ENCODE measurements at regions not wholly inside any gene's neighbourhood (a gene's known extent, or its start where the extent isn't known, plus 50 kb on each side); places are given as distances from the start of the nearest gene placed in this dataset.

DNA sequence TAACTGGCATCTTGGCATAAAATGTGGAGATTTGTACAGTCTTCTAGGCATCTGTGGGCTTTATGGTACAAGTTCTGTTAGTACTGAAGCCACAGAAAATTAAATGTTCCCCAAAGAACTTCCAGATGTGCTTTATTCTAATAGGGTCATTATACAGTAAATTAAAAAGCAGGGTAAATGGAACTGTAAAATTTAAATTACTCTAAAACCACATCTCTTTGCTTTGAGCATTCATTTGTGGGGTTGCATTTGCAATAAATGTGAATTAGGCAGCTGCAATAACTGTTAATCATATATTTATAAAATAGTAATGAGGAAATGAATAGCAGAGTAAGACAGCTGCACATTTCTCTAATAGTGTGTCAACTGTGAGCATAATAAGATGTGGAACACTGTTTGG, 151.5 kb downstream of the BUB3 start:
- Histone ChIP-seq H3K27me3 (ENCODE audit: insufficient read depth, poor library complexity, severe bottlenecking) (no peaks in the 10 kb centered on the region), H3K9me3 (ENCODE audit: severe bottlenecking) (no peaks in the 10 kb centered on the region), H3K27ac (ENCODE audit: poor library complexity, severe bottlenecking) (no peak overlapping the region), H3K4me1 (ENCODE audit: insufficient read depth, poor library complexity, severe bottlenecking) (no peaks in the 10 kb centered on the region), H3K4me3 (ENCODE audit: severe bottlenecking) (no peak overlapping the region), H3K36me3 (ENCODE audit: low read depth) (no peaks in the 10 kb centered on the region)
- ATAC-seq (ENCODE audit: low read depth) (no peak), DNase-seq (ENCODE audit: low spot score) (no peak)
- no peak for TF ChIP-seq CTCF (IDR thresholded peaks at IDR 0.05; ENCODE audit: poor library complexity, severe bottlenecking)

DNA sequence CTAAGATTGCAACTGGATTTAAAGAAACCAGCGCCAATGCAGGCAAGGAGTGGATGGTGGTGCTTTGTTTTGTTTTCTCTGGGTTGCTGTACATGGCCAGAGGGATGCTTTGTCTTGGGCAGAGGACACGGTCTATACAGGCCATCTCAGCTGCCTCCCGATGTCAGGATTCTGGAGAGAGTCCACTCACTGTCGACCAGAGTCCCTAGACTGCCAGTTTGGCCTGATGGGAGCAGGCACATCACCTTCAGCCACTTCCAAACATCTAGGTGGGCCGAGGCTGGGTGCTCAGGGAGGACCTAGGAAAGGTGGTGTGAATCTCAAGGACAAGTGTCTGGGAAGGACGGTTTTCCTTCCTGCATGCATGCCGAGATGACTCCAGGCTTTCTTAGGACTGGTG, 152.1 kb downstream of the BUB3 start:
- no peak for DNase-seq (ENCODE audit: low spot score)
- no peaks in the 10 kb centered on the region for H3K9me3 ChIP-seq (ENCODE audit: severe bottlenecking)
- no peaks in the 10 kb centered on the region for H3K27me3 ChIP-seq (ENCODE audit: insufficient read depth, poor library complexity, severe bottlenecking)
- H3K4me3 ChIP-seq (ENCODE audit: severe bottlenecking), result no peak overlapping the region
- no peaks in the 10 kb centered on the region for H3K4me1 ChIP-seq (ENCODE audit: insufficient read depth, poor library complexity, severe bottlenecking)
- no peaks in the 10 kb centered on the region for H3K36me3 ChIP-seq (ENCODE audit: low read depth)
- no peak for TF ChIP-seq CTCF (IDR thresholded peaks at IDR 0.05; ENCODE audit: poor library complexity, severe bottlenecking)
- no peak overlapping the region for H3K27ac ChIP-seq (ENCODE audit: poor library complexity, severe bottlenecking)
- no peak for ATAC-seq (ENCODE audit: low read depth)

DNA sequence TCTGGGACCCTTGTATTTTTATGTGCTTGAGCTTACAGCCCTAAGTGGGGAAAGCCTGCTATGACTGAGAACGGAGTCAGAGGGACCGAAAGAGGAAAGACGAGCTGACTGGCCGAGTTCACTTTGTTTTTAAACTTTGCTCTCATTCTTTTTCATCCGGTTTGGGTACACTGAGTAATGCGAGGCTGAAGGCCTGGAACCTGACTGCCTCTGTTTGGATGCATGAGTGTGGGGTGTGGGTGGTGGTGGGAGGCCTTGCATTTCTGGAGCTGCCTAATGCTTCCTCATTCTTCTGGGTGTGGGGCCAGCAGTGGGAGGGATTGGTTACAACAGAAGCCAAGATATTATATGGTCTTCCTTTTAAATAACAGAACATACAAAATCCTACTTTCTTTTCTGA, 155.5 kb downstream of the BUB3 start:
- H3K9me3 ChIP-seq (ENCODE audit: severe bottlenecking), result no peaks in the 10 kb centered on the region
- ATAC-seq (ENCODE audit: low read depth) (no peak), DNase-seq (ENCODE audit: low spot score) (no peak)
- no peaks in the 10 kb centered on the region for H3K36me3 ChIP-seq (ENCODE audit: low read depth)
- H3K4me3 ChIP-seq (ENCODE audit: severe bottlenecking), result no peak overlapping the region
- no peaks in the 10 kb centered on the region for H3K27me3 ChIP-seq (ENCODE audit: insufficient read depth, poor library complexity, severe bottlenecking)
- no peak overlapping the region for H3K27ac ChIP-seq (ENCODE audit: poor library complexity, severe bottlenecking)
- no peak for TF ChIP-seq CTCF (IDR thresholded peaks at IDR 0.05; ENCODE audit: poor library complexity, severe bottlenecking)
- no peaks in the 10 kb centered on the region for H3K4me1 ChIP-seq (ENCODE audit: insufficient read depth, poor library complexity, severe bottlenecking)

GRCh38 chr10:123316776-123317175, 162.6 kb downstream of the BUB3 start:
- no peak overlapping the region for H3K27ac ChIP-seq (ENCODE audit: poor library complexity, severe bottlenecking)
- DNase-seq (ENCODE audit: low spot score) (no peak), ATAC-seq (ENCODE audit: low read depth) (no peak)
- H3K9me3 ChIP-seq (ENCODE audit: severe bottlenecking), result no peaks in the 10 kb centered on the region
- H3K36me3 ChIP-seq (ENCODE audit: low read depth), result no peaks in the 10 kb centered on the region
- no peaks in the 10 kb centered on the region for H3K4me1 ChIP-seq (ENCODE audit: insufficient read depth, poor library complexity, severe bottlenecking)
- no peaks in the 10 kb centered on the region for H3K27me3 ChIP-seq (ENCODE audit: insufficient read depth, poor library complexity, severe bottlenecking)
- H3K4me3 ChIP-seq (ENCODE audit: severe bottlenecking), result no peak overlapping the region
- no peak for TF ChIP-seq CTCF (IDR thresholded peaks at IDR 0.05; ENCODE audit: poor library complexity, severe bottlenecking)

DNA sequence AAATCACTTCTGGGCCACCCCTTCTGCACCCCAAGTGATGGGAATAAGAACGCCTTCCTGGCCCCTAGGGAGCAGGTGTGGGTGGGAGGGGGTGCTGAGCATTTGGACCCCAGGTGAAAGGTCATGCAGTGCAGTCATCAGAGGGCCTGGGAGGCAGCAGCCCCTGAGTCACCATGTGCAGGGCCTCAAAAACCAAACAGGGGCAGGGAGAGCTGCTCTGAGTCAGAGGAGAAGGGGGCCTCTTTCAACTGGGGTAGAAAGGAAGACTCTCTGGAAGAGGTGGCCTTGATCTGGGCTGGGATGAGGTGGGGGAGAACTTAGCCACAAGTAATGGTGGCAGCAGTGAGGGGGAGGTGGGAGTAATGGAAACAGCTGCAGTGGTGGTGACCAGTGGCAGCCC, 164.3 kb downstream of the BUB3 start:
- ATAC-seq (ENCODE audit: low read depth) (no peak), DNase-seq (ENCODE audit: low spot score) (no peak)
- Histone ChIP-seq H3K4me3 (ENCODE audit: severe bottlenecking) (no peak overlapping the region), H3K27me3 (ENCODE audit: insufficient read depth, poor library complexity, severe bottlenecking) (no peaks in the 10 kb centered on the region), H3K27ac (ENCODE audit: poor library complexity, severe bottlenecking) (no peak overlapping the region), H3K4me1 (ENCODE audit: insufficient read depth, poor library complexity, severe bottlenecking) (no peaks in the 10 kb centered on the region), H3K9me3 (ENCODE audit: severe bottlenecking) (no peaks in the 10 kb centered on the region), H3K36me3 (ENCODE audit: low read depth) (no peaks in the 10 kb centered on the region)
- TF ChIP-seq CTCF (IDR thresholded peaks at IDR 0.05; ENCODE audit: poor library complexity, severe bottlenecking), result no peak
